HG02610 (cell line): ENCODE measurements at regions not wholly inside any gene's neighbourhood (a gene's known extent, or its start where the extent isn't known, plus 50 kb on each side); places are given as distances from the start of the nearest gene placed in this dataset.
"Not testable (repeated sequence)": the region's sequence is repeated elsewhere in the genome, so short reads cannot be mapped to it uniquely, and the experiment has no call there.

ENCODE experiments used
- ATAC-seq: cut with Tn5 transposase; IDR thresholded peaks from one replicate; pipeline ENCODE4 v1.9.1; 2021; ENCODE audit warnings: mild to moderate bottlenecking, moderate library complexity; ENCODE audit not compliant: unreplicated experiment

- ATAC-seq = no peak
Measured at GRCh38 chr13:78160793-78161192, 242.2 kb upstream of the EDNRB start.

- no peak for ATAC-seq
Measured at GRCh38 chr13:78152415-78152814, 233.8 kb upstream of the EDNRB start.

GRCh38 chr13:78147905-78148304, 229.3 kb upstream of the EDNRB start:
- no peak for ATAC-seq

GRCh38 chr13:78145276-78145675, 226.6 kb upstream of the EDNRB start:
- ATAC-seq = no peak

GRCh38 chr13:78139765-78140164, 221.1 kb upstream of the EDNRB start:
- ATAC-seq = no peak

- ATAC-seq = no peak
Measured at GRCh38 chr13:78138756-78139155, 220.1 kb upstream of the EDNRB start.

- peak; percentile 88 for ATAC-seq
Measured at GRCh38 chr13:78137404-78138142, 218.9 kb upstream of the EDNRB start.

GRCh38 chr13:78136966-78137365, 218.3 kb upstream of the EDNRB start:
- ATAC-seq = no peak

- no peak for ATAC-seq
Measured at GRCh38 chr13:78133511-78133910, 214.9 kb upstream of the EDNRB start.

GRCh38 chr13:78131811-78132210, 213.2 kb upstream of the EDNRB start:
- ATAC-seq = no peak

GRCh38 chr13:78131346-78131745, 212.7 kb upstream of the EDNRB start:
- ATAC-seq = no peak

GRCh38 chr13:78129823-78130222, 211.2 kb upstream of the EDNRB start:
- no peak for ATAC-seq

GRCh38 chr13:78129359-78129758, 210.7 kb upstream of the EDNRB start:
- no peak for ATAC-seq

GRCh38 chr13:78121459-78122348, 203.1 kb upstream of the EDNRB start:
- ATAC-seq = no peak

GRCh38 chr13:78121001-78121400, 202.4 kb upstream of the EDNRB start:
- ATAC-seq = no peak

GRCh38 chr13:78120144-78120543, 201.5 kb upstream of the EDNRB start:
- not testable (repeated sequence) for ATAC-seq

- ATAC-seq = not testable (repeated sequence)
Measured at GRCh38 chr13:78117070-78117469, 198.4 kb upstream of the EDNRB start.

GRCh38 chr13:78105656-78106055, 187.0 kb upstream of the EDNRB start:
- no peak for ATAC-seq

- no peak for ATAC-seq
Measured at GRCh38 chr13:78103936-78104335, 185.3 kb upstream of the EDNRB start.

- no peak for ATAC-seq
Measured at GRCh38 chr13:78102741-78103140, 184.1 kb upstream of the EDNRB start.

GRCh38 chr13:78102121-78102677, 183.6 kb upstream of the EDNRB start:
- peak; percentile 54 for ATAC-seq

- ATAC-seq = no peak
Measured at GRCh38 chr13:78100486-78100885, 181.9 kb upstream of the EDNRB start.
